GM18520 (cell line): ENCODE measurements at regions not wholly inside any gene's neighbourhood (a gene's known extent, or its start where the extent isn't known, plus 50 kb on each side); places are given as distances from the start of the nearest gene placed in this dataset.
"Not testable (repeated sequence)": the region's sequence is repeated elsewhere in the genome, so short reads cannot be mapped to it uniquely, and the experiment has no call there.

Experiments
- ATAC-seq: cut with Tn5 transposase; IDR thresholded peaks from one replicate; pipeline ENCODE4 v1.9.1; 2021; ENCODE audit not compliant: unreplicated experiment

- ATAC-seq, result no peak
These were observed 248.8 kb upstream of the USP24 start for GRCh38 chr1:55463814-55464475.

DNA sequence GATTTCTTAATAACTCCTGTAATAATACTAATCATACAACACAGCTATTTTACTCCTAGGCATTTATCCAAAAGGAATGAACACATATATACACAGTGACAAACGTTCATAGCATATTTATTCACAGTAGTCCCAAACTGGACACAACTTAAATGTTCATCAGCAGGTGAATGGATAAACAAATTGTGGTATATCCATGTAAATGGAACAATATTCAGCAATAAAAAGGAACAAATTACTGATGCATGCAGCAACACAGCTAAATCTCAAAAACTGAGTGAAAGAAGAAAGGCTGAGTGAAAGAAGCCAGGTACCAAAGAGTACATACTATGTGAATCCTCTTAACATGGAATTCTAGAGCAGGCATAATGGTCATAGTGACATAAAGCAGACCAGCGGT, 242.7 kb upstream of the USP24 start:
- no peak for ATAC-seq

DNA sequence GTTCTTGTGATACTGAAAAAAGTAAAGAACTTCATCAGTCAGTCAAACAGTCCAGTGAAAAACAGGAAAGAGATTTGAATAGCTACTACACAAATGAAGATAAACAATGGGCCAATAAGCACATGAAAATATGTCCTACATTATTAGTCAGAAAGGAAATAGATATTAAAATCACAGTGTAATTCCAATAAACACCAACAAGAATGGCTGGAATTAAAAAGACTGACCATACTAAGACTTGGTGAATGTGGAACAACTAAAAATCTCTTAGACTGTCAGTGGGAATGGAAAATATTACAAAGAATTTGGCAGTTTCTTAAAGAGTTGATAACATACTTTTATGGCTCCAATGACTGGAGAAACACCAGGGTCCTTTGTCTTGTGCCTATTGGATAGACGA, 241.8 kb upstream of the USP24 start:
- no peak for ATAC-seq

- ATAC-seq, result no peak
These were observed 233.1 kb upstream of the USP24 start for GRCh38 chr1:55448261-55448660.

GRCh38 chr1:55447488-55447887, 232.3 kb upstream of the USP24 start:
- no peak for ATAC-seq

DNA sequence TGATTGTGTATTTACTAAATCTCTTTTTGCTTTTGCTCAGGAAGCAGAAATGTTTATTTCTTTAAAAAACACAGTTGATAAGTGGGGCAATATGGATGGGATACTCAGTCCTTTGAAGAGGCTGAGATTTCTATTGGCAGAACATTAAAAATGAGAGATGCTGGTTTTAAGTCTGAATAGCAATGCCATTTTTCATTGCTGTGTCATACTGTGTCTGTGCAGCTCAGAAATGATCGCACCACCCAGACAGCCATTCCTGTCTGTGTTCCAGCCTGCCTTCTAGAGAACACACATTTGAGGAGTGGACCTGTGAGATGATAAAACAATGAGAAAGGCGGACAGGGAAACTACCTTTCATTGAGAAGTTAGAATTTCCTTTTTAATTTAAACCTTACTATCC, 231.2 kb upstream of the USP24 start:
- no peak for ATAC-seq

DNA sequence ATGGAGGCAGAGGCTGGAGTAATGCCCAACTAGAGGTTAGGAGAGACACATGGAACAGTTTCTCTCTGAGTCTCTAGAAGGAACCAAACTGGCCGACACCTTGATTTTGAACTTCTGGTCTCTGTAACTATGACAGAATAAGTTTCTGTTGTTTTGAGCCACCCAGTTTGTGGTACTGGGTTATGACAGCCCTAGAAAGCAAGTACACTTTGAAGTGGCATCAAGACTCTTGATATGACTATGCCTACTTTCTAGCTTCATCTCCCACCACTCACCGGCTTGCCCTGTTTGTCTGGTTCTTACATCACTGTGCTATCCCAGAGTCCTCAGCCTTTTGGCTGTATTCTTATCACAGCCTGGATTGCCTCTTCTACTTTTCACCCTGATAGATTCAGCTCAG, 230.3 kb upstream of the USP24 start:
- ATAC-seq, result peak; percentile 89

GRCh38 chr1:55444667-55445066, 229.5 kb upstream of the USP24 start:
- no peak for ATAC-seq

GRCh38 chr1:55443175-55443915, 228.2 kb upstream of the USP24 start:
- no peak for ATAC-seq

DNA sequence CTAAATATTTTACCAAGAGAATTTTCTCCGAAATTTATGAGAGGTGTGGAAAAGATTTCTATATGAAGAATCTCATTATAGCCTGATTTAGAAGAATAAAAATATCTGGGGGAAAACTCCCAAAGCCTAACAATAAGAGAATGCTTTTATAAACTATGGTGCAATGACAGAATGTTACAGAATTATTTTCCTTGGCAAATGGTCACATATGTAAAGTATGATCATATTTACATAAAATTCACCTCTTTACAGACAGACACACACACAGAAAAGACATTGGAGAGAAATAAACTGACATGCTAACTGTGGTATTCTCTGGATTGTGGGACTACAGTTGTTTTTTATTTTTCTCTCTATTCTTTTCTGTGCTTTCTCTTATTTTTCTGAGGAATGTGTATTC, 226.3 kb upstream of the USP24 start:
- no peak for ATAC-seq

DNA sequence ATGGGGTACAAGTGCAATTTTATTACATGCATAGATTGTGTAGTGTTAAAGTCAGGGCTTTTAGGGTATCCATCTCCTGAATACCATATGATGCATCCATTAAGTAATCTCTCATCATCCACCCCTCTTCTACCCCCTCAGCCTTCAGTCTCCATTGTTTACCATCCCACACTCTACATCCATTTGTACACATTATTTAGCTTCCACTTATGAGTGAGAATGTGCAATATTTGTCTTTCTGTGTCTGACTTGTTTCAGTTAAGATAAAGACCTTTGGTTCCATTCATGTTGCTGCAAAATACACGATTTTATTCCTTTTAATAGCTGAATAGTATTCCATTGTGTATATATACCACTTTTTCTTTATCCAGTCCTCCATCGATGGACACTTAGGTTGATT, 222.5 kb upstream of the USP24 start:
- no peak for ATAC-seq

DNA sequence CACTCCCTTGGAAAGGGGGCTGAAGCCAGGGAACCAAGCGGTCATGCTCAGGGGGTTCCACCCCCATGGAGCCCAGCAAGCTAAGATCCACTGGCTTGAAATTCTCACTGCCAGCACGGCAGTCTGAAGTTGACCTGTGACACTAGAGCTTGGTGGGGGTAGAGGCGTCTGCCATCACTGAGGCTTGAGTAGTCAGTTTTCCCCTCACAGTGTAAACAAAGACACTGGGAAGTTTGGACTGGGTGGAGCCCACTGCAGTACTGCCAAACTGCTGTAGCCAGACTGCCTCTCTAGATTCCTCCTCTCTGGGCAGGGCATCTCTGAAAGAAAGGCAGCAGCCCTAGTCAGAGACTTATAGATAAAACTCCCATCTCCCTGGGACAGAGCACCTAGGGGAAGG, 215.6 kb upstream of the USP24 start:
- ATAC-seq, result not testable (repeated sequence)

DNA sequence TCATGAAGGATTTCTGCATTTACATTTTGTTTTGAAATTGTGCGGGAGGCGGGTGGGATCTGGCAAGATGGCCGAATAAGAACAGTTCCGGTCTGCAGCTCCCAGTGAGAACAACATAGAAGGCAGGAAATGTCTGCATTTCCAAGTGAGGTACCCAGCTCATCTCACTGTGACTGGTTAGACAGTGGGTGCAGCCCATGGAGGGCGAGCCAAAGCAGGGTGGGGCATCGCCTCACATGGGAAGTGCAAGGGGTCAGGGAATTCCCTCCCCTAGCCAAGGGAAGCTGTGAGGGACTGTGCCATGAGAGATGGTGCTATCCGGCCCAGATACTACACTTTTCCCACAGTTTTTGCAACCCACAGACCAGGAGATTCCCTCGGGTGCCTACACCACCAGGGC, 215.0 kb upstream of the USP24 start:
- not testable (repeated sequence) for ATAC-seq

DNA sequence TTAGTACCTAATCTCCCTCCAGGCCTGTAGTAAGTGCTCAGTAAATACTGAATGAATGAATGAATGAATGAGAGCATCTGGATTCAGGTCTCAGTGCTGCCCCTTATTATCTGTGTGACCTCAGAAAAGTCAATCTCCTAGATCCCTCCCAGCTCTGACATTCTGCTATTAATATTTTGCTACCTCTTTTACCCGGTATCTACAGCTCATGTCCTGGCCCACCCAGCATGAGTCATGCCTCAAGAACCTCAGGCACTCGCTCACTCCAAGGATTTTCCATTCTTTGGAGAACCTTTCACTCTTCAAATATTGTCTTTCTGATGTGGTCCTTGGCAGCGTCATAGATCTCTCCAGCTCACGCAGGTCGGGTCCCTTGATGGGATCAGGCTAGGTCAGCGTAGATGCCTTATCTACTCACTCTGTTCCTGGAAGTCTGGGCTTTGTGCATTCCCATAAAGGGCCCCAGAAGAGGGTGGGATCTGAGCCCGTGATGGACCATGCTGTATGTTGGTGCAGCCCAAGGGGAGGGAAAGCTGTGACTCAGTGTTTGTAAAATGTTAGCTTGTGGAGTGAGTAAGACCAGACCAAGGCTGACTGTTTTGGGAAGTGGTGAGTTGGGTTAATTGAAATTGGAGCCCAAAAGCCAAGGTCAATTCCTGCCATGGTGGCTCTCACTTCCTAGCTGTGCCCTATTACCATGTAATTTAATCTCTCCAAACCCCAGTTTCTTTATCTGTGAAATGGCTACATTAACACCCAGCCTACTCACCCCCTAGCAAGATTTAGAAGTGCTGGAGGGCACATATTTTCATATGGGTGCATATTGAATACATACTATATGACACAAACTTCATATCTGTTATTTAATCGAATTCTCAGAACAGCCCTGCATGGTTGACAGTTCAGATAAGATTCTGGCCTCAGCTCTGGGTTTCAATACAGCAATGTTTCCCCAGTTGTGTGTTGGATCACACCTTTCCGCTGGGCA, 214.1 kb upstream of the USP24 start:
- ATAC-seq, result no peak

- ATAC-seq, result no peak
These were observed 213.1 kb upstream of the USP24 start for GRCh38 chr1:55428231-55428630.

GRCh38 chr1:55427606-55428005, 212.4 kb upstream of the USP24 start:
- ATAC-seq, result no peak

- ATAC-seq, result no peak
These were observed 211.5 kb upstream of the USP24 start for GRCh38 chr1:55426619-55427018.

- ATAC-seq, result no peak
These were observed 211.0 kb upstream of the USP24 start for GRCh38 chr1:55426156-55426555.

GRCh38 chr1:55425310-55425930, 210.3 kb upstream of the USP24 start:
- no peak for ATAC-seq

GRCh38 chr1:55423376-55423775, 208.2 kb upstream of the USP24 start:
- no peak for ATAC-seq
